HEK293 (cell line): ENCODE measurements at regions not wholly inside any gene's neighbourhood (a gene's known extent, or its start where the extent isn't known, plus 50 kb on each side); places are given as distances from the start of the nearest gene placed in this dataset.
"Not testable (repeated sequence)": the region's sequence is repeated elsewhere in the genome, so short reads cannot be mapped to it uniquely, and the experiment has no call there.

ENCODE experiments used
- CTCF ChIA-PET: fragments of 350-600 bp; formaldehyde crosslinking; extraction: SDS; loops from one replicate; lab custom pipeline; 2021; ENCODE audit warnings: antibody characterized with exemption; lab: Yijun Ruan, JAX
- POLR2A ChIA-PET: fragments of 300-600 bp; formaldehyde crosslinking; extraction: SDS; loops from one replicate; lab custom pipeline; 2020; ENCODE audit warnings: antibody characterized with exemption, inconsistent platforms; lab: Yijun Ruan, JAX
- H3K27ac ChIP-seq: fragments of 200-500 bp; sonication (Bioruptor generic); 2 replicates; pipeline ENCODE4 v1.5.1; 2014; ENCODE audit warnings: low read depth, low read length, control low read depth, inconsistent platforms; ENCODE audit errors: extremely low read depth
- H3K36me3 ChIP-seq, 2 experiments: fragments of 200-500 bp in 1 of 2; sonication (Bioruptor generic) in 1 of 2; 1 replicate in 1 of 2; 2 replicates in 1 of 2; pipeline ENCODE4 v1.5.1; 2014 to 2017; ENCODE audit warnings: inconsistent platforms in 2 of 2, low read length in 2 of 2; ENCODE audit not compliant: control insufficient read depth in 2 of 2, insufficient read depth in 1 of 2
- H3K4me1 ChIP-seq: fragments of 200-500 bp; sonication (Bioruptor generic); 2 replicates; pipeline ENCODE4 v1.5.1; 2014; ENCODE audit warnings: mild to moderate bottlenecking, low read length, inconsistent platforms; ENCODE audit not compliant: control insufficient read depth, insufficient read depth
- H3K4me3 ChIP-seq: 2 replicates; pipeline ENCODE4 v1.5.1; 2011; ENCODE audit warnings: low read depth, mild to moderate bottlenecking, control low read depth, low read length, moderate library complexity
- H3K9me3 ChIP-seq: fragments of 200-500 bp; sonication (Bioruptor generic); 2 replicates; pipeline ENCODE4 v1.5.1; 2014; ENCODE audit warnings: low read depth, low read length, inconsistent platforms; ENCODE audit not compliant: control insufficient read depth, insufficient read depth
- ZBTB21 ChIP-seq: fragments of 450-650 bp; formaldehyde crosslinking; IDR thresholded peaks from 2 replicates; pipeline ENCODE4 v1.5.1; 2017; ENCODE audit warnings: missing biosample characterization, missing genetic modification characterization
- ZIC2 ChIP-seq: fragments of 450-650 bp; formaldehyde crosslinking; IDR thresholded peaks from 2 replicates; pipeline ENCODE4 v1.5.1; 2016; ENCODE audit warnings: missing biosample characterization, missing genetic modification characterization
- ZNF629 ChIP-seq: fragments of 450-650 bp; formaldehyde crosslinking; IDR thresholded peaks from 2 replicates; pipeline ENCODE4 v1.5.1; 2017; ENCODE audit warnings: missing biosample characterization, missing genetic modification characterization
- ZNF654 ChIP-seq: fragments of 450-650 bp; formaldehyde crosslinking; IDR thresholded peaks from 2 replicates; pipeline ENCODE4 v1.5.1; 2016; ENCODE audit warnings: low read depth, missing biosample characterization, missing genetic modification characterization

DNA sequence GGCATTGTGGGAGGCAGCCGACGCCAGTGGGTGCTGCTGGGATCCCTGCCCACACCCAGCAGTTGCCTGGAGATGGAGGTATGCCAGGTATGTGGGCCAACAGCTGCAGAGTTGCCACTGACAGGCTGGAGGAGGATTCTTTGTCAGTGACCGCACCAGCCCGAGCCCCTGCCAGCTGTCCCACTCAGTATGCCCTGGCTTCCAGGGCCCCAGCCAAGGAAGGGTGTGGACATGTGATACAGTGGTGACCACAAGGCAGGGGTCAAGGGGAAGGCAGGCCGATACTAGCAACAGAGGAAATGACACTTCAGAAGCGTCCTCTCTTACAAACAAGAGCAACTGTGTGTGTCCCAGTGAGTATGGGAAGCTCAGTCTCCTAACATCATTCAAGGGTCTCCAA is 185.1 kb upstream of the NOTCH2NLA start:
- CTCF ChIA-PET, H3K4me3 ChIP-seq, H3K9me3 ChIP-seq, H3K4me1 ChIP-seq, POLR2A ChIA-PET, H3K27ac ChIP-seq, H3K36me3 ChIP-seq: not testable (repeated sequence)

DNA sequence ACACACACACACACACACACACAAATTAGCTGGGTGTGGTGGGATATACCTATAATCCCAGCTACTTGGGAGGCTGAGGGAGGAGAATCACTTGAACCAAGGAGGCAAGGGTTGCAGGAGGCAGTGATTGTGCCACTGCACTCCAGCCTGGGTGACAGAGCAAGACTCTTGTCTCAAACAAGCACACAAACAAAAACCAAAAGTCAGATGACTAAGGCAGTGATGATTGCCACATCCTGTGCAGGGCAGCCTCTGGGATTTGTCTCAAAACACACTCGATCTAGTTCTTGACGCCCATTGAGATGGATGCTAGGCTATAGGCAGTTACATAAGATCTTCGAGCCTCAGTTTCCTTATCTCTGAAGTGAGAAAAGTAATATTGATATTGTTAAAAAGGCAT is 183.1 kb upstream of the NOTCH2NLA start:
- CTCF ChIA-PET, POLR2A ChIA-PET, H3K4me1 ChIP-seq, H3K4me3 ChIP-seq, H3K36me3 ChIP-seq, H3K27ac ChIP-seq, H3K9me3 ChIP-seq: not testable (repeated sequence)

DNA sequence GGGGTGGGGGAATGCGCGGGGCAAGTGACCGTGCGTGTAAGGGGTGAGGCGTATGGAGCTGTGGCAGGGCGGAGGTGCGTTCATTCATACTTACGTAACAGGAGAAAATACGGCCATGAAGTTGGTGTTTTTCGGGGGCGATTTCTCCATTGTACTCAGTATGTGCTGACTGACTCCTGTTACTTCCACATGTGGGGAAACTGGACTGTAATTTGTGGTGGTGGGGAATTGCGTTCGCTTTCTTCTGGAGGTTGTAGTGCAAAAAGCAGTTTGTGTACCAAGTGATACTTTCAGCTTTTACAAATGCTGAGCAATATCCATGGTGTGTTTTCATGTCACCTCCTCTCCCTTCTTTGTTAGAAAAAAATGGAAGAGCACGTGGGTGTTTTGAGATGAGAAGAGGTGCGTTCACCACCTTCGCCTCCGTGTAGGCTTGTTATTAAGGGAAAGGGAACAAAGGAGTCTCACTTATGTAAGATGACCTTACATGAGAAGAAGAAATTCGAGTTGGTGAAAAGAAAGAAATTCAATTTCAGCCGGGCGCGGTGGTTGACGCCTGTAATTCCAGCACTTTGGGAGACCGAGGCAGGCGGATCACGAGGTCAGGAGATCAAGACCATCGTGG is 181.1 kb upstream of the NOTCH2NLA start:
- POLR2A ChIA-PET, H3K36me3 ChIP-seq, CTCF ChIA-PET, H3K4me1 ChIP-seq, H3K27ac ChIP-seq, H3K9me3 ChIP-seq, H3K4me3 ChIP-seq: not testable (repeated sequence)

DNA sequence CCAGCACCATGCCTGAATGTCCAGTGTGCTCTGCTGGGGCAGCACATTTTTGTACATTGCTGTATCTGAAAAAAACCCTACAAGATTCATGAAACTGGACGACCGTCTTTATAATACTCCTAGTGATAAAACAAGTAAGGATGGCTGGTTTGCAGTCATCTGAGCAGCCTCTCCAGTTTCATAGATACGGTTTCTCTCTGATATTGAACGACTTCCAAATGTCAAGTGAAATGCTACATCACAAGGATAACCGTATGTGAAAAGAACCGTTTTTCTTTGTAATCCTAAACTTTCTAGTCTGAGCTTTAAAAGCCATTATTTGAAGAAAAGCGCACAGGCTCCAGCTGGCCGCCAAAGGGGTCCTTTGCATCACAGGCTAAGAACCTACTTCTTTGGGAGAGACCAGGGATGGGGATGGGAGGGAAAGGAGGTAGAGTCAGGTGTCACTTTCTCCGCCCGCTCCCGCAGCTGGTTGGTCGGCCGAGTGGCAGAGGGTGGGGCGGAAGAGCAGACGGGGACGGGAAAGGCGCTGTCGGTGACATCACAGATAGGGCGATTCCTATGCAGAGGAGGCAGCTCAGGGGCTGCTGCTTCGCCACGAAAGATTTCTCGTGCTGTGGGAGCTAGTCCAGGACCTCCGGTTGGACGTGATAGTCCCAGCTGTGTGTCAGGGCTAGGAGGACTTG is 180.4 kb upstream of the NOTCH2NLA start:
- H3K4me3 ChIP-seq, CTCF ChIA-PET, H3K27ac ChIP-seq, H3K4me1 ChIP-seq, POLR2A ChIA-PET, H3K9me3 ChIP-seq, H3K36me3 ChIP-seq: not testable (repeated sequence)

DNA sequence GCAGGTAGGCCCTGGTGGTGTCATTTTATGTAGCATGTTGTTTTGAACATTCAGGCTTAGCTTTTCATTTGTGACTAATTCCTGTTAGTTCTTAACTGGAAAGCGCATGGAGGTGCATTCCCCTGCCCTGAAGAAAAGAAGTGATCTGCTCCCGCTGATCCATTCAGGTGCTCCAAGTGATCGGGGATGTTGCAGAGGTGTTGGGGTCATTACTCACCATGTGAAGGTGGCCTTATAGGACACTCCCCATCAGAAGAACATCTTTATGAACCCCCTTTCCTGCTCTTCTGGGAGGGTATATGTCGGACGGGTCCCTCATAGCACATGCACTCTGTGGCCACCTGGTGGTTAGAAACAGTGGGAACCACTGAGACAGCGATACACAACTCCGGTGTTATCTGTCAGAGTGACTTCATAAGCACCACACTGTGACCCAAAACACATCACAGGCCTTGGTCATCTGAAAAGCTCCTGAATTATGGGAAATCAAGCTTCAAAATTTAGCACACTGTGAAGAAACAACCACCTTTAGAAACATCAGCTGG is 172.5 kb upstream of the NOTCH2NLA start:
- H3K36me3 ChIP-seq, H3K4me3 ChIP-seq, POLR2A ChIA-PET, H3K9me3 ChIP-seq, CTCF ChIA-PET, H3K4me1 ChIP-seq, H3K27ac ChIP-seq: not testable (repeated sequence)
- TF ChIP-seq ZNF654 (peak; percentile 37), ZIC2 (tag by site-specific recombination) (0 out of 2 replicates have a peak, but pooled peaks have one; percentile 22), ZBTB21 (tag by site-specific recombination) (peak; percentile 65), ZNF629 (tag by site-specific recombination) (peak; percentile 66)

DNA sequence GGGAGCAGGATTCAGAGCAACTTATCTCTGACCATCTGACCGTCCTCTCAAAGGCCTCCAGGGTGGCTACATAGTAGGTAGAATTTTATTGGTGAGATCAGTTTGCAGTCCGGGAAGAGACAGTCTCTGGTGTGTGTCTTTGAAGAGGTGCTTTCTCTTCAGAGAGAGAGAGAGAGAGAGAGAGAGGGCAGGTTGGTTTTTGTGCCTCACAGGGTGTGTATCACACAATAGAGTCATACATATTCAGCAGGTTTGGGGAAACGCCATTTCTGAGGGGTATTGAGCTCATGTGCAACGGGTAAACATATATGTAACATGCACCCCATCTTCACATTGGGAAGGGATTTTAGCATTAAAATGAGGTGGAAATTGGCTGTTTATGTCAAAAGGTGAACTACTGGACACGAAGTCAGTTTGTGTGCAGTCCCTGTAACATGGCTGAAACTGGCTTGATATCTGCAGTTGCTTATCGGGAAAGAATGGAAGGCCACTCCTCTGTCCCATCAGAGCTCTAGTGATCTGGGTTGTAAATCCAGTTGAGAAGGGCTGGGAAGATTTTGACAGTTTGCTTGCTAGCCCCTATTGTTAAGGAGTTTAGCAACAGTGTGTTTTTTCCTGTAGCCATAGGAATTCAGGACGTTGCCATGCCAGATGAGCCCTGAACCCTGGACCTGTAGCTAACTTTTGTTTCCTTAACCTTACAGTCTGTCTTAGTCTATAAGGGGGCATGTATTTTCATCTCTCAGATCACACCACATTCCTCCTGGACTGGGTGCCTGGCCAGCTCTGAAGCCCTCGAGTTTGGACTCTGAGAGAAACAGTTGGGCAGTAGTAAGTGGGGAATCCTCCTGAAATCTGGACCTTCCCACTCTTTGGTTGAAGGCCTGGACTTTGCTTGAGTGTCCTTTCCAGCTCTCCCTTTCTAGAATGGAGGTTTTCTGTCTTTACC is 171.6 kb upstream of the NOTCH2NLA start:
- H3K27ac ChIP-seq, H3K4me3 ChIP-seq, H3K4me1 ChIP-seq, CTCF ChIA-PET, POLR2A ChIA-PET, H3K36me3 ChIP-seq, H3K9me3 ChIP-seq: not testable (repeated sequence)

DNA sequence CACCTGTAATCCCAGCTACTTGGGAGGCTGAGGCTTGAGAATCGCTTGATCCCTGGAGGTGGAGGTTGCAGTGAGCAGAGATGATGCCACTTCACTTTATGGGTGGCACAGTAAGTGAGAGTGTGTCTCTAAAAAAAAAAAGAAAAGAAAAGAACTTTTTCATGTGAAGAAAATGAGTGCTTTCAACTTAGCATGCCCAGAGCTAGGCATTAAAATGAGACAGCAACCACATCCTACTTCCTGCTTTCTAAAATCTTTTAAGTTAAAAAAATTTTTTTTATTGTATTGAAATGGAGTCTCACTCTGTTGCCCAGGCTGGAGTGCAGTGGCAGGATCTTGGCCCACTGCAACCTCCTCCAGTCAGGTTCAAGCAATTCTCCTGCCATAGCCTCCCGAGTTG is 170.4 kb upstream of the NOTCH2NLA start:
- H3K4me3 ChIP-seq, H3K36me3 ChIP-seq, CTCF ChIA-PET, H3K27ac ChIP-seq, H3K4me1 ChIP-seq, POLR2A ChIA-PET, H3K9me3 ChIP-seq: not testable (repeated sequence)

DNA sequence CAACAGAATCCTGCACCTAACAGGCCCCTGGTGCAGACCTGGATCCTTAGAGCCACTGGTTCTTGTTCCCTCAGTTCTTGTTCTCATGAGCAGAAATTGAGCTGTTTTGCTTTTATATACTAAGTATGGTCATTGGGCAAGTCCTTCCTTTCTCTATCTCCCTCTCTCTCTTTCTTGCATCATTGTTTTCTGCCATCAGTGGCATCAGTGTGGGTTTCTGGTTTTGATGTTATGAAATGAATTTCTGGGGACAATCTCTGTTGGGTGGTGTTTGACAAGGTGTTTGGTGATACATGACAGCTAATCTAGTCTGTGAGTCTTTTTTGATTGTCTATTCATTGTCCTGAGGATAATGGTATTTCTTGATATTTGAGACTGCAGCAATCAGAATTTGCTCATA is 168.0 kb upstream of the NOTCH2NLA start:
- POLR2A ChIA-PET, H3K4me1 ChIP-seq, H3K4me3 ChIP-seq, H3K9me3 ChIP-seq, H3K36me3 ChIP-seq, H3K27ac ChIP-seq, CTCF ChIA-PET: not testable (repeated sequence)

DNA sequence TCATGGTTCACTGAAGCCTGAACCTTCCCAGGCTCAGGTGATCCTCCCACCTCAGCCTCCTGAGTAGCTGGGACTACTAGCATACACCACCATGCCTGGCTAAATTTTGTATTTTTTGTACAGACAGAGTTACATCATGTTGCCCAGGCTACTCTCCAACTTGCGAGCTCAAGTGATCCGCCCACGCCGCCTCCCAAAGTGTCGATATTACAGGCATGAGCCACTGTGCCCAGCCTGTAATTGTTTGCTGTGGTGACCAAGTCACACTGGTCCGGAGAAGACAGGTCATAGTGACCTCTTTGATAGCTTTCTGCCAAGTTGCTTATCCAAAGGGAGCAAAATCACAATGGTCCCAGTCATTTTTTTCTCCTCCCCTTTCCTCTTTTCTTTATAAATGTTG is 167.4 kb upstream of the NOTCH2NLA start:
- H3K9me3 ChIP-seq, H3K27ac ChIP-seq, POLR2A ChIA-PET, H3K4me3 ChIP-seq, H3K36me3 ChIP-seq, H3K4me1 ChIP-seq, CTCF ChIA-PET: not testable (repeated sequence)

DNA sequence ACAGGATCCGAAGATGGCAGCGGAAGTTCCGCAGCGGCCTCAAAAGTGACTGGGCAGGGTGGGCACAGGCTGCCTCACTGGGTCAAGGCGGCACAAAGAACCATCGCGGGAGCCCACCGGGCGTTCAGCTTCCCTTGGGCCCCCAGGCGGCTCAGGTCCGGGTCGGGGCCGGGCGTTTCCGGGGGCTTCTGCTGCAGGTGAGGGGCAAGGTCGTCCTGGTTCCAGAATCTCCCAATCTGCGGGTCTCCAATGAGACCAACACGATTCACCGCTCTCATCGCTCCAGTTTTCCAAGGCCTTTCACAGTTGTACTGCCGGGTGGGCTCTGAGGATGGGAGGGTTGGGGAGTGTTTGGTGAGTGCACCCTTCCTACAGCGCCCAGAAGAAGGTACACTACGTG is 165.0 kb upstream of the NOTCH2NLA start:
- H3K4me1 ChIP-seq, POLR2A ChIA-PET, H3K27ac ChIP-seq, H3K4me3 ChIP-seq, H3K36me3 ChIP-seq, CTCF ChIA-PET, H3K9me3 ChIP-seq: not testable (repeated sequence)
